Activated effector memory CD4-positive, alpha-beta T cell treated with Interleukin-2 at 50 U/mL for 16 hours (primary cell): ENCODE measurements at regions not wholly inside any gene's neighbourhood (a gene's known extent, or its start where the extent isn't known, plus 50 kb on each side); places are given as distances from the start of the nearest gene placed in this dataset.
"Not testable (repeated sequence)": the region's sequence is repeated elsewhere in the genome, so short reads cannot be mapped to it uniquely, and the experiment has no call there.

Experiments used
- DNase-seq: peaks from one replicate; pipeline ENCODE4 v3.0.0-alpha.2; 2020

- DNase-seq, result no peak
These were observed 859.4 kb downstream of the TYW1 start for GRCh38 chr7:67856046-67856445.

- DNase-seq, result no peak
These were observed 861.1 kb downstream of the TYW1 start for GRCh38 chr7:67857698-67858097.

- DNase-seq, result no peak
These were observed 862.3 kb downstream of the TYW1 start for GRCh38 chr7:67858931-67859330.

GRCh38 chr7:67863911-67864310 is 867.3 kb downstream of the TYW1 start:
- DNase-seq, result no peak

GRCh38 chr7:67866054-67866453 is 869.4 kb downstream of the TYW1 start:
- DNase-seq, result no peak

- DNase-seq, result no peak
These were observed 870.2 kb downstream of the TYW1 start for GRCh38 chr7:67866812-67867211.

- no peak for DNase-seq
These were observed 873.8 kb downstream of the TYW1 start for GRCh38 chr7:67870396-67870795.

GRCh38 chr7:67875558-67875957 is 878.9 kb downstream of the TYW1 start:
- DNase-seq, result no peak

GRCh38 chr7:67878808-67879207 is 882.2 kb downstream of the TYW1 start:
- DNase-seq, result no peak

GRCh38 chr7:67882843-67883242 is 886.2 kb downstream of the TYW1 start:
- DNase-seq, result no peak

- no peak for DNase-seq
These were observed 893.7 kb downstream of the TYW1 start for GRCh38 chr7:67890316-67890715.

GRCh38 chr7:67894746-67895145 is 898.1 kb downstream of the TYW1 start:
- DNase-seq, result no peak

- no peak for DNase-seq
These were observed 900.1 kb downstream of the TYW1 start for GRCh38 chr7:67896721-67897120.

- no peak for DNase-seq
These were observed 903.8 kb downstream of the TYW1 start for GRCh38 chr7:67900456-67900855.

- DNase-seq, result no peak
These were observed 905.3 kb downstream of the TYW1 start for GRCh38 chr7:67901808-67902480.

- DNase-seq, result no peak
These were observed 911.2 kb downstream of the TYW1 start for GRCh38 chr7:67907792-67908191.

GRCh38 chr7:67912437-67912836 is 915.8 kb downstream of the TYW1 start:
- no peak for DNase-seq

GRCh38 chr7:67913604-67914003 is 917.0 kb downstream of the TYW1 start:
- DNase-seq, result no peak

- DNase-seq, result not testable (repeated sequence)
These were observed 919.5 kb downstream of the TYW1 start for GRCh38 chr7:67916111-67916510.

- no peak for DNase-seq
These were observed 920.2 kb downstream of the TYW1 start for GRCh38 chr7:67916571-67917436.

- DNase-seq, result no peak
These were observed 920.8 kb downstream of the TYW1 start for GRCh38 chr7:67917437-67917755.

- DNase-seq, result no peak
These were observed 921.5 kb downstream of the TYW1 start for GRCh38 chr7:67918158-67918557.

GRCh38 chr7:67923286-67923685 is 926.7 kb downstream of the TYW1 start:
- DNase-seq, result no peak

GRCh38 chr7:67928141-67928540 is 931.5 kb downstream of the TYW1 start:
- DNase-seq, result no peak

GRCh38 chr7:67936447-67936846 is 939.8 kb downstream of the TYW1 start:
- not testable (repeated sequence) for DNase-seq
